ENCODE measurements at regions not wholly inside any gene's neighbourhood (a gene's known extent, or its start where the extent isn't known, plus 50 kb on each side); places are given as distances from the start of the nearest gene placed in this dataset.

GRCh38 chr10:128851281-128851680, 615.8 kb upstream of the MGMT start:
- no peak for TF ChIP-seq POLR2AphosphoS5 (IDR thresholded peaks at IDR 0.05; ENCODE audit: insufficient read depth in 1 of 2, low read depth in 1 of 2)
- no peak for TF ChIP-seq POLR2A (IDR thresholded peaks at IDR 0.05)
- TF ChIP-seq CTCF (IDR thresholded peaks at IDR 0.05): no peak
